ENCODE measurements at regions not wholly inside any gene's neighbourhood (a gene's known extent, or its start where the extent isn't known, plus 50 kb on each side); places are given as distances from the start of the nearest gene placed in this dataset.

GRCh38 chr1:234963180-234963903, 165.3 kb downstream of the TOMM20 start (continued):
- TF ChIP-seq, protein P1, sequence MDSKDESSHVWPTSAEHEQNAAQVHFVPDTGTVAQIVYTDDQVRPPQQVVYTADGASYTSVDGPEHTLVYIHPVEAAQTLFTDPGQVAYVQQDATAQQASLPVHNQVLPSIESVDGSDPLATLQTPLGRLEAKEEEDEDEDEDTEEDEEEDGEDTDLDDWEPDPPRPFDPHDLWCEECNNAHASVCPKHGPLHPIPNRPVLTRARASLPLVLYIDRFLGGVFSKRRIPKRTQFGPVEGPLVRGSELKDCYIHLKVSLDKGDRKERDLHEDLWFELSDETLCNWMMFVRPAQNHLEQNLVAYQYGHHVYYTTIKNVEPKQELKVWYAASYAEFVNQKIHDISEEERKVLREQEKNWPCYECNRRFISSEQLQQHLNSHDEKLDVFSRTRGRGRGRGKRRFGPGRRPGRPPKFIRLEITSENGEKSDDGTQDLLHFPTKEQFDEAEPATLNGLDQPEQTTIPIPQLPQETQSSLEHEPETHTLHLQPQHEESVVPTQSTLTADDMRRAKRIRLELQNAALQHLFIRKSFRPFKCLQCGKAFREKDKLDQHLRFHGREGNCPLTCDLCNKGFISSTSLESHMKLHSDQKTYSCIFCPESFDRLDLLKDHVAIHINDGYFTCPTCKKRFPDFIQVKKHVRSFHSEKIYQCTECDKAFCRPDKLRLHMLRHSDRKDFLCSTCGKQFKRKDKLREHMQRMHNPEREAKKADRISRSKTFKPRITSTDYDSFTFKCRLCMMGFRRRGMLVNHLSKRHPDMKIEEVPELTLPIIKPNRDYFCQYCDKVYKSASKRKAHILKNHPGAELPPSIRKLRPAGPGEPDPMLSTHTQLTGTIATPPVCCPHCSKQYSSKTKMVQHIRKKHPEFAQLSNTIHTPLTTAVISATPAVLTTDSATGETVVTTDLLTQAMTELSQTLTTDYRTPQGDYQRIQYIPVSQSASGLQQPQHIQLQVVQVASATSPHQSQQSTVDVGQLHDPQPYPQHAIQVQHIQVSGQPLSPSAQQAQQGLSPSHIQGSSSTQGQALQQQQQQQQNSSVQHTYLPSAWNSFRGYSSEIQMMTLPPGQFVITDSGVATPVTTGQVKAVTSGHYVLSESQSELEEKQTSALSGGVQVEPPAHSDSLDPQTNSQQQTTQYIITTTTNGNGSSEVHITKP (CRISPR knock-in tag; IDR thresholded peaks at IDR 0.05; ENCODE audit: low read depth), result 0 out of 2 replicates have a peak, but pooled peaks have one; percentile 5
- TF ChIP-seq, protein P2, sequence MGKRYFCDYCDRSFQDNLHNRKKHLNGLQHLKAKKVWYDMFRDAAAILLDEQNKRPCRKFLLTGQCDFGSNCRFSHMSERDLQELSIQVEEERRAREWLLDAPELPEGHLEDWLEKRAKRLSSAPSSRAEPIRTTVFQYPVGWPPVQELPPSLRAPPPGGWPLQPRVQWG (CRISPR knock-in tag; IDR thresholded peaks at IDR 0.05; ENCODE audit: borderline replicate concordance, low read depth), result no peak
- TF ChIP-seq ZZZ3 (CRISPR knock-in tag; IDR thresholded peaks at IDR 0.05; ENCODE audit: borderline replicate concordance), result no peak
- peak; percentile 33; the same call in 1 of the 2 replicates for TF ChIP-seq ZNF614 (CRISPR knock-in tag; IDR thresholded peaks at IDR 0.05; ENCODE audit: borderline replicate concordance)
- no peak for TF ChIP-seq RAD51 (IDR thresholded peaks at IDR 0.05; ENCODE audit: borderline replicate concordance)
- 0 out of 2 replicates have a peak, but pooled peaks have one; percentile 25 for TF ChIP-seq FOXP1 (IDR thresholded peaks at IDR 0.05)
- peak; percentile 89 for TF ChIP-seq FOXP1 (CRISPR knock-in tag; IDR thresholded peaks at IDR 0.05)
- peak; percentile 57; the same call in 1 of the 2 replicates for TF ChIP-seq NKX3-1 (CRISPR knock-in tag; IDR thresholded peaks at IDR 0.05)
- TF ChIP-seq, protein P3, sequence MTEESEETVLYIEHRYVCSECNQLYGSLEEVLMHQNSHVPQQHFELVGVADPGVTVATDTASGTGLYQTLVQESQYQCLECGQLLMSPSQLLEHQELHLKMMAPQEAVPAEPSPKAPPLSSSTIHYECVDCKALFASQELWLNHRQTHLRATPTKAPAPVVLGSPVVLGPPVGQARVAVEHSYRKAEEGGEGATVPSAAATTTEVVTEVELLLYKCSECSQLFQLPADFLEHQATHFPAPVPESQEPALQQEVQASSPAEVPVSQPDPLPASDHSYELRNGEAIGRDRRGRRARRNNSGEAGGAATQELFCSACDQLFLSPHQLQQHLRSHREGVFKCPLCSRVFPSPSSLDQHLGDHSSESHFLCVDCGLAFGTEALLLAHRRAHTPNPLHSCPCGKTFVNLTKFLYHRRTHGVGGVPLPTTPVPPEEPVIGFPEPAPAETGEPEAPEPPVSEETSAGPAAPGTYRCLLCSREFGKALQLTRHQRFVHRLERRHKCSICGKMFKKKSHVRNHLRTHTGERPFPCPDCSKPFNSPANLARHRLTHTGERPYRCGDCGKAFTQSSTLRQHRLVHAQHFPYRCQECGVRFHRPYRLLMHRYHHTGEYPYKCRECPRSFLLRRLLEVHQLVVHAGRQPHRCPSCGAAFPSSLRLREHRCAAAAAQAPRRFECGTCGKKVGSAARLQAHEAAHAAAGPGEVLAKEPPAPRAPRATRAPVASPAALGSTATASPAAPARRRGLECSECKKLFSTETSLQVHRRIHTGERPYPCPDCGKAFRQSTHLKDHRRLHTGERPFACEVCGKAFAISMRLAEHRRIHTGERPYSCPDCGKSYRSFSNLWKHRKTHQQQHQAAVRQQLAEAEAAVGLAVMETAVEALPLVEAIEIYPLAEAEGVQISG (CRISPR knock-in tag; IDR thresholded peaks at IDR 0.05), result peak; percentile 42
- no peak for TF ChIP-seq CHD2 (IDR thresholded peaks at IDR 0.05; ENCODE audit: low read depth, low read length)
- TF ChIP-seq NR3C1 (CRISPR knock-in tag; IDR thresholded peaks at IDR 0.05), result no peak
- peak; percentile 75; the same call in 1 of the 2 replicates for TF ChIP-seq TMF1 (CRISPR knock-in tag; IDR thresholded peaks at IDR 0.05; ENCODE audit: low read depth)
- peak; percentile 64; the same call in 1 of the 3 replicates for TF ChIP-seq MXI1 (IDR thresholded peaks at IDR 0.05; ENCODE audit: borderline replicate concordance, low read depth, low read length)
- no peak for TF ChIP-seq CENPT (CRISPR knock-in tag; IDR thresholded peaks at IDR 0.05; ENCODE audit: low read depth)
- TF ChIP-seq SUZ12 (IDR thresholded peaks at IDR 0.05; ENCODE audit: low read depth, low read length), result peak; percentile 37; the same call in 1 of the 2 replicates
- no peak for TF ChIP-seq PAWR (CRISPR knock-in tag; IDR thresholded peaks at IDR 0.05; ENCODE audit: borderline replicate concordance)
- TF ChIP-seq KAT8 (CRISPR knock-in tag; IDR thresholded peaks at IDR 0.05), result peak; percentile 84
- 0 out of 2 replicates have a peak, but pooled peaks have one; percentile 5 for TF ChIP-seq ZNF703 (CRISPR knock-in tag; IDR thresholded peaks at IDR 0.05; ENCODE audit: borderline replicate concordance)
- TF ChIP-seq ZNF619 (CRISPR knock-in tag; IDR thresholded peaks at IDR 0.05), result no peak
- no peak; the same call in 1 of the 2 replicates for TF ChIP-seq RNF219 (CRISPR knock-in tag; IDR thresholded peaks at IDR 0.05)
- no peak for TF ChIP-seq NFIB (CRISPR knock-in tag; IDR thresholded peaks at IDR 0.05; ENCODE audit: borderline replicate concordance)
- peak; percentile 88 for TF ChIP-seq PITX1 (CRISPR knock-in tag; IDR thresholded peaks at IDR 0.05)
